ENCODE measurements at regions not wholly inside any gene's neighbourhood (a gene's known extent, or its start where the extent isn't known, plus 50 kb on each side); places are given as distances from the start of the nearest gene placed in this dataset.

- Histone ChIP-seq H3K4me2 (ENCODE audit: low read length) (no peak overlapping the region), H3K27me3 (ENCODE audit: control insufficient read depth, insufficient read depth, low read length) (no peaks in the 10 kb centered on the region), H3K9me3 (replicated peaks; ENCODE audit: low read length) (no peaks in the 10 kb centered on the region), H3K4me1 (ENCODE audit: control insufficient read depth, insufficient read depth, low read length) (no peaks in the 10 kb centered on the region), H3K4me3 (ENCODE audit: low read length) (no peak overlapping the region), H3K9ac (ENCODE audit: low read depth, low read length) (no peak overlapping the region), H3K36me3 (ENCODE audit: insufficient read depth, low read length) (no peaks in the 10 kb centered on the region)
Measured at GRCh38 chr3:17995769-17996168, 253.3 kb upstream of the TBC1D5 start.

- H3K36me3 ChIP-seq (ENCODE audit: insufficient read depth, low read length), result no peaks in the 10 kb centered on the region
- no peak overlapping the region for H3K4me3 ChIP-seq (ENCODE audit: low read length)
Measured at GRCh38 chr3:17994167-17994566, 251.7 kb upstream of the TBC1D5 start.

GRCh38 chr3:17990390-17990789 lies 248.0 kb upstream of the TBC1D5 start:
- Histone ChIP-seq H3K9ac (ENCODE audit: low read depth, low read length) (no peak overlapping the region), H3K4me3 (ENCODE audit: low read length) (no peak overlapping the region), H3K9me3 (replicated peaks; ENCODE audit: low read length) (no peaks in the 10 kb centered on the region), H3K36me3 (ENCODE audit: insufficient read depth, low read length) (no peaks in the 10 kb centered on the region), H3K27me3 (ENCODE audit: control insufficient read depth, insufficient read depth, low read length) (peaks cover 2% of the 10 kb centered on the region), H3K4me2 (ENCODE audit: low read length) (no peak overlapping the region), H3K4me1 (ENCODE audit: control insufficient read depth, insufficient read depth, low read length) (no peaks in the 10 kb centered on the region)

More at GRCh38 chr3:17994167-17994566, 251.7 kb upstream of the TBC1D5 start:
- H3K27me3 ChIP-seq (ENCODE audit: control insufficient read depth, insufficient read depth, low read length), result no peaks in the 10 kb centered on the region
- no peak overlapping the region for H3K4me2 ChIP-seq (ENCODE audit: low read length)
- no peak overlapping the region for H3K9ac ChIP-seq (ENCODE audit: low read depth, low read length)
- no peaks in the 10 kb centered on the region for H3K4me1 ChIP-seq (ENCODE audit: control insufficient read depth, insufficient read depth, low read length)
- no peaks in the 10 kb centered on the region for H3K9me3 ChIP-seq (replicated peaks; ENCODE audit: low read length)

GRCh38 chr3:17986348-17986816 lies 244.0 kb upstream of the TBC1D5 start:
- Histone ChIP-seq H3K4me3 (ENCODE audit: low read length) (no peak overlapping the region), H3K9ac (ENCODE audit: low read depth, low read length) (no peak overlapping the region), H3K4me2 (ENCODE audit: low read length) (no peak overlapping the region), H3K4me1 (ENCODE audit: control insufficient read depth, insufficient read depth, low read length) (no peaks in the 10 kb centered on the region), H3K9me3 (replicated peaks; ENCODE audit: low read length) (no peaks in the 10 kb centered on the region), H3K27me3 (ENCODE audit: control insufficient read depth, insufficient read depth, low read length) (peaks cover 8% of the 10 kb centered on the region), H3K36me3 (ENCODE audit: insufficient read depth, low read length) (no peaks in the 10 kb centered on the region)

- no peaks in the 10 kb centered on the region for H3K4me1 ChIP-seq (ENCODE audit: control insufficient read depth, insufficient read depth, low read length)
- H3K9ac ChIP-seq (ENCODE audit: low read depth, low read length), result no peak overlapping the region
- no peaks in the 10 kb centered on the region for H3K36me3 ChIP-seq (ENCODE audit: insufficient read depth, low read length)
- H3K4me3 ChIP-seq (ENCODE audit: low read length), result no peak overlapping the region
- no peak overlapping the region for H3K4me2 ChIP-seq (ENCODE audit: low read length)
- H3K9me3 ChIP-seq (replicated peaks; ENCODE audit: low read length), result no peaks in the 10 kb centered on the region
- peaks cover 8% of the 10 kb centered on the region for H3K27me3 ChIP-seq (ENCODE audit: control insufficient read depth, insufficient read depth, low read length)
Measured at GRCh38 chr3:17985658-17986347, 243.4 kb upstream of the TBC1D5 start.

- Histone ChIP-seq H3K4me2 (ENCODE audit: low read length) (no peak overlapping the region), H3K9me3 (replicated peaks; ENCODE audit: low read length) (no peaks in the 10 kb centered on the region), H3K36me3 (ENCODE audit: insufficient read depth, low read length) (no peaks in the 10 kb centered on the region), H3K4me1 (ENCODE audit: control insufficient read depth, insufficient read depth, low read length) (no peaks in the 10 kb centered on the region), H3K9ac (ENCODE audit: low read depth, low read length) (no peak overlapping the region), H3K27me3 (ENCODE audit: control insufficient read depth, insufficient read depth, low read length) (peaks cover 8% of the 10 kb centered on the region), H3K4me3 (ENCODE audit: low read length) (no peak overlapping the region)
Measured at GRCh38 chr3:17983106-17983505, 240.7 kb upstream of the TBC1D5 start.

GRCh38 chr3:17982211-17982880 lies 239.9 kb upstream of the TBC1D5 start:
- Histone ChIP-seq H3K4me1 (ENCODE audit: control insufficient read depth, insufficient read depth, low read length) (no peaks in the 10 kb centered on the region), H3K4me3 (ENCODE audit: low read length) (no peak overlapping the region)

GRCh38 chr3:17980863-17981262 lies 238.4 kb upstream of the TBC1D5 start:
- H3K9me3 ChIP-seq (replicated peaks; ENCODE audit: low read length), result no peaks in the 10 kb centered on the region
- peaks cover 6% of the 10 kb centered on the region for H3K27me3 ChIP-seq (ENCODE audit: control insufficient read depth, insufficient read depth, low read length)
- H3K9ac ChIP-seq (ENCODE audit: low read depth, low read length), result no peak overlapping the region
- no peaks in the 10 kb centered on the region for H3K4me1 ChIP-seq (ENCODE audit: control insufficient read depth, insufficient read depth, low read length)
- no peaks in the 10 kb centered on the region for H3K36me3 ChIP-seq (ENCODE audit: insufficient read depth, low read length)
- no peak overlapping the region for H3K4me2 ChIP-seq (ENCODE audit: low read length)
- no peak overlapping the region for H3K4me3 ChIP-seq (ENCODE audit: low read length)

More at GRCh38 chr3:17982211-17982880, 239.9 kb upstream of the TBC1D5 start:
- Histone ChIP-seq H3K9ac (ENCODE audit: low read depth, low read length) (no peak overlapping the region), H3K9me3 (replicated peaks; ENCODE audit: low read length) (no peaks in the 10 kb centered on the region), H3K36me3 (ENCODE audit: insufficient read depth, low read length) (no peaks in the 10 kb centered on the region), H3K4me2 (ENCODE audit: low read length) (no peak overlapping the region), H3K27me3 (ENCODE audit: control insufficient read depth, insufficient read depth, low read length) (peaks cover 8% of the 10 kb centered on the region)

GRCh38 chr3:17979911-17980310 lies 237.5 kb upstream of the TBC1D5 start:
- H3K9ac ChIP-seq (ENCODE audit: low read depth, low read length), result no peak overlapping the region
- no peak overlapping the region for H3K4me2 ChIP-seq (ENCODE audit: low read length)
- no peaks in the 10 kb centered on the region for H3K4me1 ChIP-seq (ENCODE audit: control insufficient read depth, insufficient read depth, low read length)
- H3K4me3 ChIP-seq (ENCODE audit: low read length), result no peak overlapping the region
- no peaks in the 10 kb centered on the region for H3K36me3 ChIP-seq (ENCODE audit: insufficient read depth, low read length)
- H3K27me3 ChIP-seq (ENCODE audit: control insufficient read depth, insufficient read depth, low read length), result peaks cover 2% of the 10 kb centered on the region
- no peaks in the 10 kb centered on the region for H3K9me3 ChIP-seq (replicated peaks; ENCODE audit: low read length)

- Histone ChIP-seq H3K36me3 (ENCODE audit: insufficient read depth, low read length) (no peaks in the 10 kb centered on the region), H3K4me3 (ENCODE audit: low read length) (no peak overlapping the region), H3K4me2 (ENCODE audit: low read length) (no peak overlapping the region), H3K9me3 (replicated peaks; ENCODE audit: low read length) (no peaks in the 10 kb centered on the region), H3K9ac (ENCODE audit: low read depth, low read length) (no peak overlapping the region), H3K4me1 (ENCODE audit: control insufficient read depth, insufficient read depth, low read length) (no peaks in the 10 kb centered on the region), H3K27me3 (ENCODE audit: control insufficient read depth, insufficient read depth, low read length) (no peaks in the 10 kb centered on the region)
Measured at GRCh38 chr3:17979252-17979651, 236.8 kb upstream of the TBC1D5 start.

- Histone ChIP-seq H3K4me2 (ENCODE audit: low read length) (no peak overlapping the region), H3K4me3 (ENCODE audit: low read length) (no peak overlapping the region), H3K4me1 (ENCODE audit: control insufficient read depth, insufficient read depth, low read length) (no peaks in the 10 kb centered on the region), H3K36me3 (ENCODE audit: insufficient read depth, low read length) (no peaks in the 10 kb centered on the region), H3K27me3 (ENCODE audit: control insufficient read depth, insufficient read depth, low read length) (no peaks in the 10 kb centered on the region), H3K9ac (ENCODE audit: low read depth, low read length) (no peak overlapping the region), H3K9me3 (replicated peaks; ENCODE audit: low read length) (no peaks in the 10 kb centered on the region)
Measured at GRCh38 chr3:17974206-17974841, 231.9 kb upstream of the TBC1D5 start.
